GM12878 (cell line): ENCODE measurements at regions not wholly inside any gene's neighbourhood (a gene's known extent, or its start where the extent isn't known, plus 50 kb on each side); places are given as distances from the start of the nearest gene placed in this dataset.

ENCODE experiments used
- ATAC-seq: fragments of 200-7000 bp; cut with Tn5 transposase; 3 replicates; pipeline ENCODE4 v1.9.1; 2020; ENCODE audit warnings: mild to moderate bottlenecking, moderate library complexity
- BruUV-seq: library from RNA; stranded (reverse); fragments of 400-500 nt; replicated peaks from 2 replicates; lab custom pipeline; 2021; lab: Mats Ljungman, UMichigan
- CTCF ChIA-PET: fragments of 300-600 bp; sonication (Branson Sonifier 250); formaldehyde crosslinking; extraction: SDS; loops from one replicate; lab custom pipeline; 2021; ENCODE audit warnings: inconsistent platforms; lab: Yijun Ruan, JAX
- POLR2A ChIA-PET: fragments of 350-600 bp; formaldehyde crosslinking; extraction: SDS; loops from one replicate; lab custom pipeline; 2021; ENCODE audit warnings: inconsistent platforms; lab: Charles Lee
- RAD21 ChIA-PET: fragments of 300-600 bp; sonication (Branson Sonifier 250); formaldehyde crosslinking; loops from one replicate; lab custom pipeline; 2023; ENCODE audit warnings: antibody characterized with exemption; ENCODE audit not compliant: unreplicated experiment; lab: Charles Lee
- SMC1A ChIA-PET: fragments of 300-600 bp; sonication (Branson Sonifier 250); formaldehyde crosslinking; loops from one replicate; lab custom pipeline; 2023; ENCODE audit not compliant: unreplicated experiment, uncharacterized antibody; lab: Charles Lee
- DNase-seq: peaks from one replicate; pipeline ENCODE4 v3.0.0-alpha.2; 2011; ENCODE audit warnings: low read depth, low spot score
- FAIRE-seq: peaks from 3 replicates; lab custom pipeline; 2011; peaks lifted over from hg19 to GRCh38; lab: Jason Lieb, UNC
- H2AFZ ChIP-seq: 2 replicates; pipeline ENCODE4 v1.6.0; 2011; ENCODE audit warnings: low read depth, low read length, control low read depth; ENCODE audit not compliant: control insufficient read depth
- H3K27ac ChIP-seq: 2 replicates; pipeline ENCODE4 v1.5.1; 2011; ENCODE audit warnings: control low read depth; ENCODE audit not compliant: control insufficient read depth, insufficient read depth
- H3K27me3 ChIP-seq, 2 experiments: replicated peaks in 1 of 2; 2 replicates each; pipeline versions ENCODE4 v1.6.0 to v1.6.1; 2011; ENCODE audit warnings: low read length in 1 of 2; ENCODE audit not compliant: control insufficient read depth in 2 of 2, insufficient read depth in 2 of 2
- H3K36me3 ChIP-seq, 2 experiments: 2 replicates each; pipeline ENCODE4 v1.5.1; 2011; ENCODE audit warnings: low read length in 1 of 2; ENCODE audit not compliant: control insufficient read depth in 2 of 2, insufficient read depth in 2 of 2
- H3K4me1 ChIP-seq: 2 replicates; pipeline ENCODE4 v1.6.1; 2011; ENCODE audit warnings: mild to moderate bottlenecking, low read length, moderate library complexity, mixed read lengths; ENCODE audit not compliant: control insufficient read depth, insufficient read depth
- H3K4me2 ChIP-seq: 2 replicates; pipeline ENCODE4 v1.6.0; 2011; ENCODE audit warnings: control low read depth; ENCODE audit not compliant: control insufficient read depth, insufficient read depth
- H3K4me3 ChIP-seq: fragments of 200-600 bp; sonication (generic); 2 replicates; pipeline ENCODE4 v1.5.1; 2016
- H3K79me2 ChIP-seq: 2 replicates; pipeline ENCODE4 v1.6.0; 2011; ENCODE audit warnings: low read length; ENCODE audit not compliant: control insufficient read depth, insufficient read depth
- H3K9ac ChIP-seq: 2 replicates; pipeline ENCODE4 v1.8.0; 2011; ENCODE audit warnings: low read length, control low read depth, mixed read lengths; ENCODE audit not compliant: control insufficient read depth, insufficient read depth
- H3K9me3 ChIP-seq: replicated peaks from 3 replicates; pipeline ENCODE4 v1.5.1; 2011; ENCODE audit warnings: mild to moderate bottlenecking, low read length; ENCODE audit not compliant: control insufficient read depth, insufficient read depth
- H4K20me1 ChIP-seq: 2 replicates; pipeline ENCODE4 v1.6.0; 2011; ENCODE audit not compliant: control insufficient read depth, insufficient read depth
- ATF2 ChIP-seq: IDR thresholded peaks from 2 replicates; pipeline ENCODE4 v1.6.1; 2012; ENCODE audit warnings: low read length, inconsistent platforms
- BCL11A ChIP-seq: IDR thresholded peaks from 2 replicates; pipeline ENCODE4 v1.6.1; 2011; ENCODE audit warnings: low read depth, low read length
- E2F4 ChIP-seq: IDR thresholded peaks from 2 replicates; pipeline ENCODE4 v1.6.1; 2012; ENCODE audit warnings: low read depth, low read length, improper control_type of control experiment
- GABPA ChIP-seq: IDR thresholded peaks from 2 replicates; pipeline ENCODE4 v1.6.1; 2014; ENCODE audit warnings: antibody characterized with exemption, low read depth, mild to moderate bottlenecking, inconsistent platforms
- MTA2 ChIP-seq: fragments of 450-650 bp; IDR thresholded peaks from 2 replicates; pipeline ENCODE4 v1.6.1; 2016; ENCODE audit warnings: low read depth, mild to moderate bottlenecking, moderate library complexity
- NR2C2 ChIP-seq: IDR thresholded peaks from 2 replicates; pipeline ENCODE4 v1.6.1; 2011; ENCODE audit warnings: borderline replicate concordance, low read depth; ENCODE audit not compliant: control insufficient read depth, insufficient read length
- NR2F1 ChIP-seq: fragments of 450-650 bp; conservative IDR thresholded peaks from 2 replicates; pipeline ENCODE4 v1.6.1; 2017; ENCODE audit warnings: mild to moderate bottlenecking
- SKIL ChIP-seq: fragments of 450-650 bp; IDR thresholded peaks from 2 replicates; pipeline ENCODE4 v1.6.1; 2017; ENCODE audit warnings: mild to moderate bottlenecking, low read depth, inconsistent platforms; ENCODE audit not compliant: poor library complexity, severe bottlenecking
- TAF1 ChIP-seq: IDR thresholded peaks from 2 replicates; pipeline ENCODE4 v1.6.1; 2011; ENCODE audit warnings: mild to moderate bottlenecking, low read depth, low read length, borderline replicate concordance
- WRNIP1 ChIP-seq: IDR thresholded peaks from 2 replicates; pipeline ENCODE4 v1.6.1; 2011; ENCODE audit warnings: low read depth, low read length, improper control_type of control experiment, borderline replicate concordance
- ZZZ3 ChIP-seq: IDR thresholded peaks from 2 replicates; pipeline ENCODE4 v1.6.1; 2011; ENCODE audit warnings: low read depth; ENCODE audit not compliant: control insufficient read depth, insufficient read length
- in situ Hi-C: fragments of 300-500 bp; cut with MboI; formaldehyde crosslinking; loops from 9 replicates; pipeline ENCODE4 v1.14.3; 2018; ENCODE audit warnings: mixed read lengths
- intact Hi-C: fragments of 100-400 bp; cut with micrococcal nuclease; formaldehyde crosslinking; loops from one replicate; pipeline ENCODE4 v1.14.2; 2022; ENCODE audit not compliant: unreplicated experiment

GRCh38 chr9:103533318-103533717 lies 538.2 kb downstream of the CYLC2 start (continued):
- TF ChIP-seq TAF1 = no peak
- TF ChIP-seq BCL11A = no peak
- no peak for TF ChIP-seq WRNIP1
- TF ChIP-seq SKIL = no peak
- TF ChIP-seq GABPA = no peak
- no peak for TF ChIP-seq ATF2
- no peak for TF ChIP-seq NR2F1

- ChIA-PET SMC1A (interaction anchor here (1.6 kb wide), 1 partner anchor 9 kb away, joined by 4 read pairs; no protein-coding TSS in a partner anchor), POLR2A (no interaction called here)
- no peak for DNase-seq
Measured at GRCh38 chr9:103537426-103537825, 542.3 kb downstream of the CYLC2 start.

More at GRCh38 chr9:103537426-103537825, 542.3 kb downstream of the CYLC2 start:
- RAD21 ChIA-PET = no interaction called here
- no peaks in the 10 kb centered on the region for H3K36me3 ChIP-seq
- H2AFZ ChIP-seq = no peak overlapping the region
- FAIRE-seq (no peak), ATAC-seq (no peak)
- no peaks in the 10 kb centered on the region for H3K27me3 ChIP-seq
- no peaks in the 10 kb centered on the region for H4K20me1 ChIP-seq
- TF ChIP-seq E2F4 (no peak), NR2C2 (no peak), MTA2 (no peak), ZZZ3 (no peak)
- no peaks in the 10 kb centered on the region for H3K9me3 ChIP-seq
- H3K79me2 ChIP-seq = no peaks in the 10 kb centered on the region
- CTCF ChIA-PET = no interaction called here
- H3K4me3 ChIP-seq = no peak overlapping the region
- no peak overlapping the region for H3K27ac ChIP-seq
- H3K9ac ChIP-seq = no peak overlapping the region
- BruUV-seq = no TSS peak
- no peak overlapping the region for H3K4me2 ChIP-seq
- in situ Hi-C loops = no loop called here
- intact Hi-C loops = no loop called here
- no peaks in the 10 kb centered on the region for H3K4me1 ChIP-seq
